Right lobe of liver (tissue), 4 donors: ENCODE measurements at regions not wholly inside any gene's neighbourhood (a gene's known extent, or its start where the extent isn't known, plus 50 kb on each side); places are given as distances from the start of the nearest gene placed in this dataset.

ENCODE experiments used
- CTCF ChIP-seq, 4 donors: fragments of 200-600 bp in 3 of 4; fragments of 450-650 bp in 1 of 4; IDR thresholded peaks; one replicate each; pipeline versions ENCODE4 v1.5.1 to v1.8.0; 2016 to 2022; ENCODE audit warnings: antibody characterized with exemption in 4 of 4, mild to moderate bottlenecking in 2 of 4
- POLR2A ChIP-seq: fragments of 450-650 bp; IDR thresholded peaks from one replicate; pipeline ENCODE4 v1.6.1; 2017; ENCODE audit warnings: antibody characterized with exemption, mild to moderate bottlenecking
- donor health status: DM: no; HTN: no; CAD: no.
- donor health status: DM: no; HTN: no; CAD: no.
- donor health status: DM: no; HTN: yes; CAD: no.

DNA sequence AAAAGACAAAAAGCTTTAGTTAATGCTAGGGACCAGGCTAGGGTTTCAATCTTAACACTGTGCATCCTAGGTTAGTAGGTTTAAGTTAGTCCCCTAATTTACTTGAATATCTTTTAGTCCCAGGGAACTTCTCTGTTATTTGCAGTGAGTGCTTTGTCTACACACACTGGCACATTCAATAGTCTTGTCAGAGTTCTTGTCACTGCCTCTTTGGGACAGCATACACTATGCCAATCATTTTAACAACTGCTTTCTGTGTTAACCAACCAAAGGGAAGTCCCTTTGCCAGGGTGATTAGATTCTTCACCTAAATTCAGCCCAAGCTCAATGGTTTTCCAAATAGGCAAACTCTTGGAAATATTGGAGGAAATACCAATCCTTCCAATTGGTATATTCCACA is 221.8 kb upstream of the IGFBP7 start:
- no peak for TF ChIP-seq CTCF (IDR thresholded peaks at IDR 0.05)
- no peak for TF ChIP-seq POLR2A
